ENCODE measurements at regions not wholly inside any gene's neighbourhood (a gene's known extent, or its start where the extent isn't known, plus 50 kb on each side); places are given as distances from the start of the nearest gene placed in this dataset.
"Not testable (repeated sequence)": the region's sequence is repeated elsewhere in the genome, so short reads cannot be mapped to it uniquely, and the experiment has no call there.

GRCh38 chr4:58357947-58358346, 1247.8 kb upstream of the IGFBP7 start:
- no peak for DNase-seq

GRCh38 chr4:58325070-58325469, 1214.9 kb upstream of the IGFBP7 start:
- DNase-seq, result no peak

DNA sequence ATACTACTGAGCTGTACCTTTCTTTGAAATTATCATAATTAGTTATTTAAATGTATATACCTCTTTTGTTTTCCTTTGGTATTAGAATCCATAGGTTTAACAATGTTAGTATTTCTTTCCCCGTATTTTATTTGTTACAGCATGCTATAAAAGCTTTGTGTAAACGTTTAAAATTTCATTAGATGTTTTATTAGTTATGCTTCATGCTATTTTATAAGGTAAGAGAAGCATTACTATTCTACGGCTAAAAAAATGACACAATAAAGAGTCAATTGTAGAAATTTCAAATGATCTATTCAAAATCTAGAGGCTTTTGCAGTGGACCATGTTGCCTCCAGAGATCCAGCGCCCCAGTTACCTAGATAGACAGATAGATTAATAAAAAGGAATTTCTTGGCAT, 1203.3 kb upstream of the IGFBP7 start:
- DNase-seq, result no peak

- no peak for DNase-seq
These were observed 1193.3 kb upstream of the IGFBP7 start for GRCh38 chr4:58303456-58303855.

DNA sequence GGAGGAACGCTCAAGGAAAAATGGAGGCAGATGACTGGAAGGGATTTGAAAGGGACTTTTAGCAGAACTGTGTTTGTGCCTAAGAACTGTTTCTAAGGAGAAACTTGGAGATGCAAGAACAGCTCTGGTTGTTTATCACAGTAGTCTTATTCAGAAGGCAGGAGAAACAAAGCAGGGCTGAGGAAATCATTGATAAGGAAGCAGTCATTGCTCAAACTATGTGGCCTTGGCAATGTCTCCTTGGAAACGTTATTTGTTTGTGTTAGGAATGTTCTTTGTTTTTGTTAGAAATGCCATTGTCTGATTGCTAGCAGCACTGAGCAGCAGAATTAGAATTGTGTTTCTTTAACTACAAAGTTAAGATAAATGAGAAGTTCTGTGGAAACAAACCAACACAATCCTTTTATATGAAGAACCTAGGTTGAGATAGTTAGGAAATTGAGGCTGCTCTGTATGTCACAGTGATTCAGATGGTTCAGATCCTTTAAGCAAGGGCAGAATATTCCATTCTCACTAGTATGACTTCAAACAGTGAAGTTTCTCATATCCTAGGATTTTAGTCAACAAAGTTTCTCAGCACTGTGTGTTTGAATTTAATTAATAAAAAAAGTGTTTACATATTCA, 1191.3 kb upstream of the IGFBP7 start:
- DNase-seq, result no peak

- no peak for DNase-seq
These were observed 1176.2 kb upstream of the IGFBP7 start for GRCh38 chr4:58286335-58286734.

DNA sequence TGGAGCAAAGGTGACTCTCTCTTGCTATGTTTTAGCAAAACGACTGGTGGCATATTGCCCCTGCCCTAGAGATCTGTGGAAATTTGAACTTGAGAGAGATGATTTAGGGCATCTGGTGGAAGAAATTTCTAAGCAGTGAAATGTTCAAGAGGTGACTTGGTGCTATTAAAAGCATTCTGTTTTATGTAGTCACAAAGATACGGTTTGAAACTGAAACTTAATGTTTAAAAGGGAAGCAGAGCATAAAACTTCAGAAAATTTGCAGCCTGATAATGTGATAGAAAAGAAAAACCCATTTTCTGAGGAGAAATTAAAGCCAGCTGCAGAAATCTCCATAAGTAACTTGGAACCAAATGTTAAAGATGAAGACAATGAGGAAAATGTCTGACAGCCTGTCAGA, 1170.7 kb upstream of the IGFBP7 start:
- not testable (repeated sequence) for DNase-seq

DNA sequence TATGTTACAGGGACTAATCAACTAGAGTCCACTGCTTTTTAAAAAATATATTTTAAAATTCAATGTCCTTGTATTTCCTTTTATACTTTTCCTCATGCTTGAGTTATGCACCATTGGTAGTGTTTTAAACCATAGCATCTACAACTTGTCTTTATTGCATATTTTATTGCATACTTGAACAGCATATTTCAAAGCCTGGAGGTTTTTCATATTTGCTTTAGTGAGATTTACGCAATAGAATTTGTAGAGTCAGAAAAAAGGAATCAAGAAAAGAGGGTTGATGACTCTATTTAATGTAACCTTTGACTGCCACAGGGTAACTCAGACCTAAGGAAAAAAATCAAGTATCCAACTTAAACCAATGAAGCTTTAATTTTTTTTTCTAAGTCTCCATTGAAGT, 1165.7 kb upstream of the IGFBP7 start:
- no peak for DNase-seq

GRCh38 chr4:58274553-58274952, 1164.4 kb upstream of the IGFBP7 start:
- DNase-seq, result no peak

DNA sequence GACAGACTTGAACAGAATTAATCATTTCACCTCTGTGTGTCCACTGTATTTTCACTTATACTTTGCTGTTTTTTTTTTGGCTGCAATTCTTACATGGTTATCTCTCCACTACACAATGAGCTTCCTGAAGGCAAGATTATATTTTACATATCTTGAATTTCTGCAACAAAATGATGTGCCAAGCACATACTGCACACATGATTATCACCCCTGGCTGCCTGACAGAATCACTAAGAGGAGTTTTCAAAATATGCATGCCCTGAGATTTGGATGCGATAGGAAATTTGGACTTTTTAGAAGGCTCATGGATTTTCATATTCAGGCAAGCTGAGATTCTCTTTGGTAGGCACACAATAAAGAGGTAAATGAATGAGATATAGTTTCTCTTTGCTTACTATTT, 1162.1 kb upstream of the IGFBP7 start:
- DNase-seq, result no peak

GRCh38 chr4:58265734-58266133, 1155.5 kb upstream of the IGFBP7 start:
- DNase-seq, result no peak

DNA sequence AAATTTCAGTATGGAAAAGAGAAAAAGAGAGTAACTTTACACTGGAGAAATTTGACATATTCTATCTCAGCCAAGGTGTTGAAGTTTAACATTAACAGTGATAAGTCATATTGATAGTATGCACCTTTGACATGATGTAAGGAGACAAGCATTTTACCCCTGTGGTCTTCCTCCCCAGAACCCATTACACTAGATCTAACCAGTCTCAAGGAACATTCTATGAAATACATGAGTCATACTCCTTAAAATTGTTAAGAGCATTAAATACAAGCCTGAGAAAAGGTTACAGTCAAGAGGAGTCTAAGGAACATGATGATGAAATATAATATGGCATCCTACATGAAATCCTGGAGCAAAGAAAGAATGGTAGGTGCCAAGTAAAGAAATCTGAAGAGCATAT, 1151.3 kb upstream of the IGFBP7 start:
- DNase-seq, result no peak

DNA sequence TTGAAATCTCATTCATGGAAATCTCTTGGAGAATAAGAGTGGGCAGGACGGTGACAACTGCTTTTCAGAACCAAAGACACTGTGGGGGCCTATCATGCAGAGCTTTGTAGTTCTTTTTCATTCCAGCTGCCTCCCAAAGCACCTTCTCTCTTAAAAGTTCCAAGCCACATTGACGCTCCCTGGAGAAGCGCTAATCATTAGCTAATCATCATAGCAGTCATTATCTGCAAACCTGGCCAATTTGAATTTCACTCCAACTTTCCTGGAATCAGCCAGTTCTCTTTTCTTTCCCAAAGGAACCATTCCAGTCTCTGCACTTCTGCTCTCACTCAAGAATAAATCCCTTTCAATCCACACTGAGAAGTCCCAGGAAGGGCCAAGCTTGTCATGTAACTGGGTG, 1144.1 kb upstream of the IGFBP7 start:
- DNase-seq, result no peak

- DNase-seq, result no peak
These were observed 1142.5 kb upstream of the IGFBP7 start for GRCh38 chr4:58252656-58253055.

DNA sequence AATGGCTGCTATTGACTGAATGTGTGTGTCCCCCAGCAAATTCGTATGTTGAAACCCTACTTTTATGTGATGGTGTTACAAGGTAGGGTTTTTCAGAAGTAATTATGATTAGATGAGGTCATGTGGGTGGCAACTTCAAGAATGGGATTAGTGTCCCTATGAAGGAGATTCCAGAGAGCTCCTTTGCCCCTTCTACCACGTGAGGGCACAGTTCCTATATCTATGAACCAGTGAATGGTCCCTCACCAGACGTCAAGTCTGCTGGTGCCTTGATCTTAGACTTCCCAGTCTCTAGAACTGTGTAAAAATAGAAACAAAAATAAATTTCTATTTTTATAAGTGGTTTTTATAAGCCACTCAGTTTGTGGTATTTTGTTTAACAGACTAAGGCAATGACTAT, 1137.6 kb upstream of the IGFBP7 start:
- no peak for DNase-seq

GRCh38 chr4:58225460-58225859, 1115.3 kb upstream of the IGFBP7 start:
- no peak for DNase-seq

DNA sequence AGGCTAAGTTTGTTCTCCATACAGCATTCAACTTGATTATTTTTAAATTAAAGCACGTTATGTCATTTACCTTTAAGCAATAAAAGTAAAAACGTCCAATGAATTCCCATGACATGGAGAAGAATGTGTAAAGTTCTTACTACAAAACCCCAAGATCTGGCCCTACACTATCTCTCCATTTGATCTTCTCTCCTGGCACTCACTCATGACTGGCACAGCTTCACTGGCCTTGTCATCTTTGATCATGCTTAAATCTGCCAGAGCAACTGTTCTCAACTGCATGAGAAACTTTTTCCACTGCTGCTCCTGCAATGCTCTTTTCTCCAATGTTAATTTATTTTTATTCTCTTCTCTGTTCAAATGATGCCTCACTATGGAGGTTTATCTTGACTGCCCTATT, 1109.0 kb upstream of the IGFBP7 start:
- no peak for DNase-seq

- no peak for DNase-seq
These were observed 1106.3 kb upstream of the IGFBP7 start for GRCh38 chr4:58216461-58216860.

DNA sequence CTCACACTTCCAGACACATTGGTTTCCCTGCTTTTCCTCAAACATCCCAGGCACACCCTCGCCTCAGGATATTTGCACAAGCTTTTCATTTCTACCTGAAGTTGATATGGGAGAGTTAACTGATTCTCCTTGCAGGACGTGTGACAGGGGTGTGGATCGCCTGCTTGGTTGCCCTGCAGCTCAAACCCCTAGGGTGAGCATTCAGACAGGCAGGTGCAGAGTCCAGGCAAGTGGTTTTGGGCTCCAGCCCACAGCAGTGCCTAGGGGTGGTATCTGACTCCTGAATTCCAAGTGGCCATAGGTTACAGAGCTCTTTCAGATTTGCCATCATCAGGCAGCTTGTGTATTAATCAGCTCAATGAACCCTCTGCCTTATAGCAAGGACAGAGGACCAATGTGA, 1104.2 kb upstream of the IGFBP7 start:
- DNase-seq, result no peak

GRCh38 chr4:58209551-58209950, 1099.4 kb upstream of the IGFBP7 start:
- no peak for DNase-seq

DNA sequence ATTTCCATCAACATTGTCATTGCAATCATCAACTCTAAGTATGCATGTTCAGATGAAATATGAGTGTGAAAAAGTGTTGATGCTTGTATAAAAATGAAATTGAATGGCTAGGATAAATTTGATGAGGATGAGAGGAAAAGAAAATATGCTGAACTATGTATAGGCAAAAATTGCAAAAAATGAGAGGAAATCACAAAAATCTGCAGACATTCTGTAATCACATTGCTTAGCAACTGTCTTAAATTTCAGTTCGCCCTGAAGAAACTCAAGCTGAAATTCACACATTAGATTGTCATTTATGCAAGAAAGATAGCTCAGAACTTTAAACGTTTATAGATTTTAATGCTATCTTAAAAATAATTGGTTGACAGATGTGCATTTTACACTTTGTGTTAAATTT, 1098.8 kb upstream of the IGFBP7 start:
- no peak for DNase-seq

GRCh38 chr4:58205446-58206235, 1095.5 kb upstream of the IGFBP7 start:
- no peak for DNase-seq

DNA sequence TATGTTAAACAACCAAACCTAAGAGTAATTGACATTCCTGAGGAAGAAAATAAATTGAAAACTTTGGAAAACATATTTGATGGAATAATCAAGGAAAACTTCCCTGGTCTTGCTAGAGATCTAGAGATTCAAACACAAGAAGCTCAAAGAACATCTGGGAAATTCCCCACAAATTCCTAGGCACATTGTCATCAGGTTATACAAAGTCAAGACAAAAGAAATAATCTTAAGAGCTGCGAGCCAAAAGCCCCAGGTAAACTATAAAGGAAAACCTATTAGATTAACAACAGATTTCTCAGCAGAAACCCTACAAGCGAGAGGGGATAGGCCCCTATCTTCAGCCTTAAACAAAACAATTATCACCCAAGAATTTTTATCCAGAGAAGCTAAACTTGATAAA, 1082.0 kb upstream of the IGFBP7 start:
- no peak for DNase-seq

DNA sequence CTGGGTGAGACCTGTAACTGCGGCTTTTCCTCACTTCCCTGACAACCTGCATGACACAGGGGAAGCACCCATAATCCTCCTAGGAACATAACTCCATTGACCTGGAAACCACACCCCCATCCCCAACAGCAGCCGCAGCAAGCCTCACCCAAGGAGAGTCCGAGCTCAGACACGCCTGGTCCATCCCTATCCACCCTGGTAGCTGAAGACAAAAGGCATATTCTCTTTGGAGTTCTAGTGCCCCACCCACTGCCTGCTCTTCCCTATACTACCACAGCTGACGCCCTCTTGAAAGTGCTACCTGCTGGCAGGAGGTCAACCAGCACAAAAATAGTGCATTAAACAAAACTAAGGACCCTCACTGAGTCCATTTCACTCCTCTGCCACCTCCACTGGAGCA, 1080.9 kb upstream of the IGFBP7 start:
- no peak for DNase-seq

DNA sequence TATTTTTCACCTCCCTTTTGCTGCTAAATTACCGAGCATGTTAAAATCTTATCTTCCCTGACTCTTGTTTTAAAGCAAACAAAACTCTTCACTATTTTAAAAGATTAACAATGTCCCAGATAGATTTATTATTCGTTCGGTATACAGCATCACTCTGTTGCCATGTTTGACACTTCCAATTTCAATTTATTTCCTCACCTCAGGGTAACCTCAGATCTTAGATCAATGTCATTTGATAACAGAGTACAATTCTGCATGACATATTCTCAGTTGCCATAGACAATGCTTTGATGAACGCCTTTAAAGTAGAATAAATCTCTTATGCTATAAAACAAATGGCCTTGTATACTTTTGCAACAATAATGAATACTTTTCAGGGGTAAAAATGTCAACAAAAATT, 1078.1 kb upstream of the IGFBP7 start:
- no peak for DNase-seq

Data from hematopoietic multipotent progenitor cell treated with erythropoietin and hydrocortisone succinate and interleukin-3 and kit ligand, for 6 days (in vitro differentiated cells).